Testis (tissue), 2 donors: ENCODE measurements at regions not wholly inside any gene's neighbourhood (a gene's known extent, or its start where the extent isn't known, plus 50 kb on each side); places are given as distances from the start of the nearest gene placed in this dataset.

ENCODE experiments used
- POLR2A ChIP-seq: fragments of 450-650 bp; IDR thresholded peaks from one replicate; pipeline ENCODE4 v1.6.1; 2017; ENCODE audit warnings: antibody characterized with exemption, mild to moderate bottlenecking, moderate library complexity
- TF ChIP-seq, protein P1 (sequence below), 3 experiments: fragments of 450-650 bp in 2 of 3; fragments of 200-600 bp in 1 of 3; sonication (generic) in 1 of 3; IDR thresholded peaks; one replicate each; pipeline ENCODE4 v1.5.1; 2016 to 2019; ENCODE audit warnings: antibody characterized with exemption in 3 of 3, mild to moderate bottlenecking in 2 of 3, moderate library complexity in 1 of 3

DNA sequence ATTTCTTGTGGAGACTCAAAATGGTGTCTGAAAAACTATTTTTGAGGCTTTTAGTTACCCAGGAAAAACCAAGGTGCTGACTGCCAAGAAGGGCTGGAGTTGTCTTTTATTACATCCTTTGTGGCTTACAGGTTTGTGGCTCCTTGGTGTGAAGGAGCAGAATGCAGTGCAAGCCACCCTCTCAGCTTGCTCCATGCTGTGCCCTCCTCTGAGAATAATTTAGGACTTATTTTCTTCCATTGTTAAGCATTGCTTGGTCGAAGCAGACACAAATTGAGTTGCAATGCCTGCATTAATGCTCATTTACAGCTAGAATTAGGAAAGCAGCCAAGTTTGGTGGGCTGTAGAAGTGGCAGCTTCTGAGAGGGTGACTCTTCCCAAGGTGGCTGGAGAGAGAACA is 272.2 kb downstream of the KIF4B start:
- TF ChIP-seq, protein P1, sequence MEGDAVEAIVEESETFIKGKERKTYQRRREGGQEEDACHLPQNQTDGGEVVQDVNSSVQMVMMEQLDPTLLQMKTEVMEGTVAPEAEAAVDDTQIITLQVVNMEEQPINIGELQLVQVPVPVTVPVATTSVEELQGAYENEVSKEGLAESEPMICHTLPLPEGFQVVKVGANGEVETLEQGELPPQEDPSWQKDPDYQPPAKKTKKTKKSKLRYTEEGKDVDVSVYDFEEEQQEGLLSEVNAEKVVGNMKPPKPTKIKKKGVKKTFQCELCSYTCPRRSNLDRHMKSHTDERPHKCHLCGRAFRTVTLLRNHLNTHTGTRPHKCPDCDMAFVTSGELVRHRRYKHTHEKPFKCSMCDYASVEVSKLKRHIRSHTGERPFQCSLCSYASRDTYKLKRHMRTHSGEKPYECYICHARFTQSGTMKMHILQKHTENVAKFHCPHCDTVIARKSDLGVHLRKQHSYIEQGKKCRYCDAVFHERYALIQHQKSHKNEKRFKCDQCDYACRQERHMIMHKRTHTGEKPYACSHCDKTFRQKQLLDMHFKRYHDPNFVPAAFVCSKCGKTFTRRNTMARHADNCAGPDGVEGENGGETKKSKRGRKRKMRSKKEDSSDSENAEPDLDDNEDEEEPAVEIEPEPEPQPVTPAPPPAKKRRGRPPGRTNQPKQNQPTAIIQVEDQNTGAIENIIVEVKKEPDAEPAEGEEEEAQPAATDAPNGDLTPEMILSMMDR (IDR thresholded peaks at IDR 0.05) = no peak
- no peak for TF ChIP-seq POLR2A
